NAMALWA (cell line): ENCODE measurements at regions not wholly inside any gene's neighbourhood (a gene's known extent, or its start where the extent isn't known, plus 50 kb on each side); places are given as distances from the start of the nearest gene placed in this dataset.
A peak's percentile ranks its signal among the peaks of the same experiment; 100 is the strongest.
"Not testable (repeated sequence)": the region's sequence is repeated elsewhere in the genome, so short reads cannot be mapped to it uniquely, and the experiment has no call there.

Experiments
- DNase-seq: peaks from one replicate; pipeline ENCODE4 v3.0.0-alpha.2; 2015; ENCODE audit warnings: low spot score

DNA sequence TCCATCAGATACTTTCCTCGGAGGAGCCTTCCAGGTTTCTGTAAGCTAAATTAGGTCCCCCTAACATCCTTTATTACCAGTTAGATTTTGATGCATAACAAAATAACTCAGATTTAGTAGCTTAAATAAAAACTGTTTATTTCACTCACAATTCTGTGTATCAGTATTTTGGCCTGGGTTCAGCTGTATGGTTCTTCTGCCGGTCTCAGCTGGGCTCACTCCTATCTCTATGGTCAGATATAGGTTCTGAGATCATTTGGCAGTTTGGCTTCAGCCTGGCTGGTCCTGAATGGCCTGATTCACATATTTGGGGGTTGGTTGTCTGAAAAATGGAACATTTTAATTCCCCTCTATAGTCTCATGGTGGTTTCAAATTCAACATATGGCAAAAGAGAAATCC, 1125.3 kb downstream of the TBL1XR1 start:
- DNase-seq = no peak

DNA sequence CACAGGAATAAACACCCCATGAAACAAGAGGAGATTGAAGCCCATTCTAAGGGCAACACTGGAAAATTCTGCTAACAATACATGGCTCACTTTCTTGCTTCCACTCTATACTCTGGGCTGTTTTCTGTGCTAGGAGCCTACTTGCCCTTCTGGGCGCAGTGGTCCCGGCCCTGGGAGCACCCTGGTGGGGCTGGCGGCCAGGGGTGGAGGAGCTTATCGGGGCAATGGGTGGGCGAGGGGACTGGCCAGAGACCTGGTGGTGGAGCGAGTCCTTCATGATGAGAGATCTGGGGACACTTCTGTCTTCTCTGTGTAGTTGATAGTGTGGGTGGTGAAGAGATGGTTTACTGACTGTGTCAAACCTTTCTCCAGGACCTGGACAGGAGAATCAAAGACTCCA, 1128.5 kb downstream of the TBL1XR1 start:
- no peak for DNase-seq

DNA sequence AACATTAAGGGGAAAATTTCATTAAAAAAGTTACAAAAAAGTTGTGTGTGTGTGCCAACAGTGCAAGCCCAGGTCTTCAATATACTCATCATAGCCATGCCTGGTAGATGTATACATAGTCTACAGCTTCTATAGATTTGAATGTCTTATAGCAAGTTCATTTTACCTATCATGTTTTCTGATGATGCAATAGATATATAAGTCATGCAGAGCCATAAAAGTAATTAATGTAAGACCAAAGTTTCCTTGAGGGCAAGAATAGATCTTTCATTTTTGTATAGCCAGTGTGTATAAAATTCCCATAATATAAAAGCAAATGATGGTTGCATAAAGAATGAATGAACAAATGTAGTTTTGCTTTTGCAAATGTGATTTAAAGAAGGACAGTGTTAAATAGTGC, 1138.4 kb downstream of the TBL1XR1 start:
- no peak for DNase-seq

DNA sequence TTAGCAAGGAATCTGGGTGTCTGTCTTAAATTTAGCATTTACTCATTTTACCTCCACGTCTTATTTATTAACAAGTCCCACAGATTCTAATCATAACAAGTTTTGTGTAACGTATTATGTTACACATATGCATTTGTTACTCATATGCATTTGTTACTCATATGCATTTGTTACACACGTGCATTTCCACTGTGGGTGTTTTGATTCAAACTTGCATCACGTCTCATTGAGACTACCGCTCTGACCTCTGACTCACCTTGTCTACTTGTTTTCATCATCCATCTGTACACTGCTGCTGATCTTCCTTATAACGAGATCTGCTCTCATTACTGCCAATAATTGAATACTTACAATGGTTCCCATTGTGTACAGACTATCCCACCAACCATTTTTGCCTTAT, 1141.4 kb downstream of the TBL1XR1 start:
- DNase-seq = no peak

DNA sequence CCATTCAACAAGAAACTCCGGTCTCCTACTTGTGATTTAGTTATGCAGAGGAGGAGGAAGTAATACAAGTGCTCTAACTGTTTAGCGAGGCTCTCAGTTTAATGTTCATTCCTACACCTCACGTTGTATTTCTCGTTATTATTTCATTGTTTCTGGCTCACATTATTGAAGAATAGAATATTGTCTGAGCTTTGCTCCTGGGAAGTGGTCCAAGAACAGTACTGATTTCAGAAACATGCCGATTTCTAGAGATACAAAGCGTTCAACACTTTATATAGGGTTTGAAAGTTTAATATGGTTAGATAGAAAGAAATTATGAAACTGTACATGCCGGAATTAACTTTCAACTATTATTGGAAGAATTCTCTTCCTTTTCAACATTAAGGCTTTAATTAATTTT, 1145.5 kb downstream of the TBL1XR1 start:
- DNase-seq = no peak

DNA sequence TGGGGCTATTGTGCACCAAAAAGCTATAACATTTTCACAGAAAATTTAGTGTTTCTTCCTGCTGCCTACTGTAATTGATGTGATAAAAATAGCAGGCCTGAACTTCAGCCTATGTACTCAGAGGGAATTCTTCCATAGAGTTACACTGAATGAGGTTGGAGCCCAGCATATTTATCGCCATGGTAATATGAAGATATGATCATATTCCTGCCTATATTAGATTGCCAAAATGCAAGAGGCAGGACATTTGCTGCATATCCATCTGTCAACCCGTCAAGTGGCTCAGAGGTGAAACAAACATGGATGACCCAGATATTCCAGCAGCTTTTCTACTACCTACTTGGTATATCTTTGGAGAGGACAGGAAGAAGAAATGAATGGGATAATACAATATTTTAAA, 1150.6 kb downstream of the TBL1XR1 start:
- no peak for DNase-seq

DNA sequence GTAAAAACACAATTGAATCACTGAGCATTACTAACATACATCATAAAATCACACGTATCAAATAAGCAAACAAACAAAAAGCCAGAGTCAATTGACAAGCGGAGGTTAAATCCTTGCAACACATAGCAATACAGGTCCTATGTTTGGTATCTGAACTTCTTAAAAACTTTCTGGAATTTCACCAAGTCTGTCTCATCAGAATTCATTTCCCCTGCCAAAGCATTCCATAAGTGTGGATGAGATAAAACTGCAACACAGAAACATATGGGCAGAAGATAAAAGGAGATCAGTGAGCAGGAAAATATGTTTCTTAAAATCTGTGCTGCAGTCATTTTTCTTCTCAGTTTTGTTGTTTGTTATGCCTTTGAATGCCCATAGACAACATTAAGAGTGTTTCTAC, 1155.5 kb downstream of the TBL1XR1 start:
- no peak for DNase-seq

DNA sequence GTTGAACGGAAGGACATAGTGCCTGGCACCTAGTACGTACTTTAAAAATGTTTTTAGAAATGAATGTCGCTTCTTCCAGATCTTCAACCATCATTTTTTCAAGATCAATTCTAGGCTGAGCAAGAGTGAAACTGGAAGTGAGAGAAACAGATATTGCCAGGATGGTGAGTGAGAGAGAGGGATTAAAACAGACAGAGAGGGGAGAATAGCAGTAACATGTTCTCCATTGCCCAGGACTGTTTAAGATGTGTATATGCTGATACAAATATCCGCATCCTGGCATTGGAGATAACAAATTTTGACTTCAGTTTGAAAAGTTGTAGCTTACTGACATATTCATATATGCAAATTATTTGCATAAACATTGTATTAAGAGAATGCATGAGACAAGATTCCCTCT, 1156.1 kb downstream of the TBL1XR1 start:
- DNase-seq = no peak

DNA sequence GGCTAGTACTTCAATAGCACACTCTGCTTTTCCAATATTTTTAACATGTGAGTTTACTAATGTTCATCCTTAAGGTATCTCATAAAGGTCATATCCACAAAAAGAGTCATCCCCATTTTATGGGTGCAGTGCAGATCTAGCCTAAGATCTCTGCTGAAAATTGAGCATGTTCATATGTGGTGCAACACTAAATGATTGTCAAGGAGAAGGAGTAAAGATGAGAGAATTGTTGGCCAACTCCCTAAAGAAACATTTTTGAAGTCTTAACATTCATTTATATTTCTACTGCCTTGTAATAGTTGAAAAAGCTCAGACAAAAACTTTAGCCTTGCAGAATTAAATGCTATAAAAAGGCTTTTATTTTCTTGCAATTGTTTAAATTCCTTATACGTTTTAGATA, 1159.6 kb downstream of the TBL1XR1 start:
- DNase-seq = no peak

DNA sequence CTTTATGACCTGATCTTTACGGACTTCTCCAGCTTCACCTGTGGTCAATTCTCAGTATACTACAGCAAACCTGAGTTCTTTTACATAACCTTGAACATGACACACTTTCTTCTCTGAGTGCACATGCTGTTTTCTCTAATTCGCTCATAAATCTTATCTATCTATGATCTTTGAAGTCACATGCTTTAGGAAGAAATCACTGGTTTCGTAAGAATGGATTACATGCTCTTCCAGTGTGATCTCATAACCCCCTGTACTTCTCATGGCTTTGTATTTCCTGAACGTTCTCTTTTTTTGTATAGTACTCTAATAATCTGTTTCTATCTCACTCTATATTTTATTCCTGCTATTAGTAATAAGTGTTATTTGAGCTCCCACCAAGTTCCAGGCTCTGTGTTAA, 1165.2 kb downstream of the TBL1XR1 start:
- no peak for DNase-seq

DNA sequence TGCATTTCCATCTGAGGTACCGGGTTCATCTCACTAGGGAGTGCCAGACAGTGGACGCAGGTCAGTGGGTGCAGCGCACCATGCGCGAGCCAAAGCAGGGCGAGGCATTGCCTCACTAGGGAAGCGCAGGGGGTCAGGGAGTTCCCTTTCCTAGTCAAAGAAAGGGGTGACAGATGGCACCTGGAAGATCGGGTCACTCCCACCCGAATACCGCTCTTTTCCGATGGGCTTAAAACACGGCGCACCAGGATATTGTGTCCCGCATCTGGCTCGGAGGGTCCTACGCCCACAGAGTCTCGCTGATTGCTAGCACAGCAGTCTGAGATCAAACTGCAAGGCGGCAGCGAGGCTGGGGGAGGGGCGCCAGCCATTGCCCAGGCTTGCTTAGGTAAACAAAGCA, 1157.1 kb downstream of the NAALADL2 start:
- DNase-seq = not testable (repeated sequence)

DNA sequence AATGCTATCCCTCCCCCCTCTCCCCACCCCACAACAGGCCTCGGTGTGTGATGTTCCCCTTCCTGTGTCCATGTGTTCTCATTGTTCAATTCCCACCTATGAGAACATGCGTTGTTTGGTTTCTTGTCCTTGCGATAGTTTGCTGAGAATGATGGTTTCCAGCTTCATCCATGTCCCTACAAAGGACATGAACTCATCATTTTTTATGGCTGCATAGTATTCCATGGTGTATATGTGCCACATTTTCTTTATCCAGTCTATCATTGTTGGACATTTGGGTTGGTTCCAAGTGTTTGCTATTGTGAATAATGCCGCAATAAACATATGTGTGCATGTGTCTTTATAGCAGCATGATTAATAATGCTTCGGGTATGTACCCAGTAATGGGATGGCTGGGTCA, 1156.1 kb downstream of the NAALADL2 start:
- DNase-seq = not testable (repeated sequence)

DNA sequence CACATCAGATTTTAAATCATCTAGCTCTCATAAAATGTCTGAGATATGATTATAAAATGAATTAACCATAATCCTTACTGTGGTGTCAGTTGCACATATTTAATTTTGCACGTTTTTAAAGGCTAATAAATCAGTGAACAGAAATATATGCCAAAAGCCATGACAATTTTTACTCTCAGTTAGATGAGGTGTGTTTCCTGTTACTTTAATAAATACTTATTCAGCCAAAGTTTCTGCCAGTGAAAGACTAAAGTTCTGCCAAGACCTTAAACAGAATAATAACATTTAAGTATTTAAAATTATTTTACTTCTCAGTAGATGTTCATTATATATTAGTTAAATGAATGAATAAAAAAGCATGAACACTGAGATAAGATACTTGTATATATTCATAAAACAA, 1150.1 kb downstream of the NAALADL2 start:
- no peak for DNase-seq

DNA sequence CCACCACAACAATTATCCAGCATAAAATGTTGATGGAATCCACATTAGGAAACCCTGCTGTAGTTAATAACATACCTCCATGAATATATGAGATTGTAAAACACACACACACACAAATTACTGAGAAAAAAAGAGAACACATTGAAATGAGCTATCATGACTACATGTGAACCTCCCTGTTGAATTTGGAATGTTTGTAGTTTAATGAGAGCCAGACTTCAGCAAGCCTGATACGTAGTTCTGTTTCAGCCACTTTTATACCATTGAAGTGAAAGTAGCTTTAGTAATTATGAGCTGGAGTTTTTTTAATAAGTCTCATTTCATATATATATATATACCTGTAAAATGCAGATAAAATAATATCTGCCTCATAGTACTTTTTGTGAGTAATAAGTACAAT, 1146.4 kb downstream of the NAALADL2 start:
- DNase-seq = no peak

DNA sequence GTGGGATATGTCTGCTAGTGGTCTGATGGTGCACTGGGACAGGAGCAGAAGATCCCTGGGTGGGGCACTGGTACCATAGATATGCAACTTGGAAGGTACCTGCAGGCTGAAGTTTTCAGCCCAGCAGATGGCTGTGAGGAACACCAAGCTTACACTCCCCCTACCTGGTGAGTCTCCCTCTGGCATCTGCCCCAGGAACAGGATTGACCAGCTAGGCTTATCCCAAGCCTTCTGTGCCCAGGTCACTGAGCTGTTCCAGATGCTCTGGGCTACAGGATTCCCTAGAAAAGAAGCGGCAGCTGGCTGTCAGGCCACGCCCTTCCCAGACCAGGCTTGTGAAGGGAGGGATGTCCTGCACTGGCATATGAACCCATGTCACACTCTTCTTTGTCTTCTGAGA, 1130.0 kb downstream of the NAALADL2 start:
- DNase-seq = no peak

DNA sequence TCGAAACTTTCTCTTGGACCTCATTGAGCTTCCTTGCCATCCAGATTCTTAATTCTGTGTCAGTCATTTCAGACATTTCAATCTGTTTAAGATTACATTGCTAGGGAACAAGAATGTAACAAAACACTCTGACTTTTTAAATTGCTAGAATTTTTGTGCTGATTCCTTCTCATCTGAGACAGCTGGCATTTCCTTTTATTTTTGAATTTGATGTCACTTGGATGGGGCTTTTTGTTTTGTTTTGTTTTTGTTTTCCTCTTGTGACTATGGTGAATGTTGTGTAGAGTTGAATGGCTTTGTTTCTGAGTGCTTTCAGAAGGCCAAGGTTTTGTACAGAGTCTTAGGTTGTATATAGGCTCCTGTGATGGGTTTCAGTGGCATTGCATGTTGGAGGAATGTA, 1129.3 kb downstream of the NAALADL2 start:
- DNase-seq = no peak

DNA sequence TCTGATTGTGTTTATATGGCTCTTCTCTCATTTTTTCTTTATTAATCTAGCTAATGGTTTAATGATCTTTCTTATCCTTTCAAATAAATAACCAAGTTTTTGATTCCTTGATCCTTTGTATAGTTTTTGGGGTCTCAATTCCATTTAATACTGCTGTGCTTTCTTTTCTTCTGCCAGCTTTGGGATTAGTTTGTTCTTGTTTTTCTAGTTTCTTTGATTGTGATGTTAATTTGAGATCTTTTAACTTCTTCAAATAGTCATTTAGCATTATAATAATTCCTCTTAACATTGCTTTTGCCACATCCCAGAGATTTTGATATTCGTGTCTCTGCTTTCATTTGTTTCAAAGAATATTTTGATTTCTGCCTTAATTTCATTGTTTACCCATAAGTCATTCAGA, 1126.6 kb downstream of the NAALADL2 start:
- DNase-seq = no peak

DNA sequence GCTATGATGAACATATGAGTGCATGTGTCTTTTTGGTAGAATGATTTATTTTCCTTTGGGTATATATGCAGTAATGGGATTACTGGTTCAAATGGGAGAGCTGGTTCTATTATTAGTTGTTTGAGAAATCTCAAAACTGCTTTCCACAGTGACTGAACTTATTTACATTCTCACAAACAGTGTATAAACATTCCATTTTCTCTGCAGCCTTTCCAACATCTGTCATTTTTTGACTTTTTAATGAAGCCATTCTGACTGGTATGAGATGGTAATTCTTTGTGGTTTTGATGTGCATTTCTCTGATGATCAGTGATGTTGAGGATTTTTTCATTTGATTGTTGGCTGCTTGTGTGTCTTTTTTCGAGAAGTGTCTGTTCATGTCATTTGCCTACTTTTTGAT, 1124.2 kb downstream of the NAALADL2 start:
- DNase-seq = no peak

DNA sequence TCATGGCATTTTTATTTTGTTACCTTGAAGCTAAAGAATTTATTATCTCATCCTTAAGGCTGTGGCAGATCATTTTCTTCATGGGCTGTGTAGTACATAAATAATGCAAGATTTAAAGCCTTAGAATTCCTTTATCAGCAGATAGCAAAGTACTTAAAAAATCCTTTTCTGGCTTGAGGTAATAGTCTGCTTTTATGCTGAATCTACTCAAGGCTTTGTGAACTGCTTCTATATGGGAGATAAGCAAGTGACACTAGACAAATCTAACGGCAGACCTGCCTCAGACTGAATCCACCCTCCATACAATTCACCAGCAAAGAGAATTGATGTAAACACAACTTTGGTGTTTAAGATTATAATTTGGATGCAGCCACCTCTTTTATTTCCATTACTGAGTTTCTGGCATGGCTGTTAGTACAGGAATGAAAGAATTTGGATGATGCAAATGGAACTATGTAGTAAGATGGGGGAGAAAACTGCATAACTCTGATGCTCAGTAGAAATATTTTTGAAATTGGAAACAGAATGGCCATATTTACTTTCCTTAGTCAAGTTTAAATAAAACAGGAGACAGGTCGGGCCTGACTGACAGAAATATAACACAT, 1121.5 kb downstream of the NAALADL2 start:
- DNase-seq = no peak

DNA sequence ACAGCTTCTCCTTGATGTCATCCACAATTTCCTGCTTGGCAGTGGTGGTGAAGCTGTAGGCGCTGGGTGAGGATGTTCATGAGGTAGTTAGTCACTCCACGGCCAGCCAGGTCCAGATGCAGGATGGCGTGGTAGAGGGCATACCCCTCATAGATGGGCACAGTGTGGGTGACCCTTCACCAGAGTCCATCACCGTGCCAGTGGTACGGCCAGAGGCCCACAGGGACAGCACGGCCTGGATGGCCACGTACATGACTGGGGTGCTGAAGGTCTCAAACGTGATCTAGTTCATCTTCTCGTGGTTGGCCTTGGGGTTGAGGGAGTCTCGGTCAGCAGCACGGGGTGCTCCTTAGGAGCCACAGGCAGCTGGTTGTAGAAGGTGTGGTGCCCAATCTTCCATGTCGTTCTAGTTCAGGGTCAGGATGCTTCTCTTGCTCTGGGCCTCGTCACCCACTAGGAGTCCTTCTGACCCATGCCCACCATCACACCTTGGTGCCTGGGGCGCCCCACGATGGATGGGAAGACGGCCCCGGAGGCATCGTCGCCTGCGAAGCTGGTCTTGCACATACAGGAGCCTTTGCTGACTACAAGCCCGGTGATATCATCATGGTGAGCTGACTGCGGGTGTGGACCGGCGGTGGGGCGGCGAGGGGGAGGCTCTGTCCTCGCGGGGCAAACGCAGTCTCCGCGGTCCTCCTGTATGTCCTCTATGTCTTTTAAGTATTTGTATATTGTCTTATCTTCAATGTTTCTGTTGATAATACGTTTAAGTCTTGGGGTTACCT, 1119.0 kb downstream of the NAALADL2 start:
- no peak for DNase-seq

DNA sequence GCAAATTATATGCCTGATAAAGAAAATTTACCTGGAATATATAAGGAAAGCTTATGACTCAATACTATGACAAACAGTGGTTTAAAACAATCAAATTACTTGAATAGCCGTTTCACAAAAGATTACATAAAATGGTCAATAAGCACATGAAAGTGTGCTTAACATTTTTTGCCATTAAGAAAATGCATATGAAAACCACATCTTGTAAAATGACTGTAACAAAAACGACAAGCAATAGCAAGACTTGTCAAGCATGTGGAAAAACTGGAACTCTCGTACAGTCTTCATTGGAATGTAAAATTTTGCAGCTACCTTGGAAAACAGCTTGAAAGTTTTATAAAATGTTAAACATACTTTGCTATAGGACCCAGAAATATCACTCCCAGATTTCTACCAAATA, 1110.3 kb downstream of the NAALADL2 start:
- no peak for DNase-seq

DNA sequence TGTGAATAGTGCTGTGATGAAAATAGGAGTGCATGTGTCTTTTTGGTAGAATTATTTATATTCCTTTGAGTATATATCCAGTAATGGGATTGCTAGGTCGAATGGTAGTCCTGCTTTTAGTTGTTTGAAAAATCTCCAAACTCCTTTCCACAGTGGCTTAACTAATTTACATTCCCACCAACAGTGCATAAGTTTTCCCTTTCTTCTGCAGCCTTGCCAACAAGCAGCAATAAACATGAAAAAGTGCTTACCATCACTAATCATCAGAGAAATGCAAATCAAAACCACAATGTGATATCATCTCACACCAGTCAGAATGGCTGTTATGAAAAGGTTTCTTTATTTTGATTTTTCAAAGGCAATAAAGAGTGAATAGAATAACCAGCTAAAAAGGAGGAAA, 1105.9 kb downstream of the NAALADL2 start:
- DNase-seq = no peak

DNA sequence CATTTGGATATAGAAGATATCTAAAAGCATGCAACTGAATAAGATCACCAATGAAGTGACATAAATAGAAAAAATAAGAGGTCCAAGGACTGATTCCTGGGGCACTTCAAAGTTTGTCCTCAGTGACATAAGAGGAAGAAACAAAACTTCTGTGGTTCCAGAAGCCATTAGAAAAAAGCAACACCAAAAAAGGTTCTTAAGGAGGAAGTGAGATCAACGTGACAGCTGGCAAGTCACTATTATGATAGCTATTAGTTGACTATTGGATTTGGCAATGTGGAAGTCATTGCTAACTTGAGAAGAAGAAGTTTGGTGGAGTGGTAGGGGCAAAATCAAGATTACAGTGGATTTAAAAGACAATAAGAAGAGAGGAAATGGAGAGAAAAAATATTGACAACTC, 1098.3 kb downstream of the NAALADL2 start:
- DNase-seq = peak; percentile 17

DNA sequence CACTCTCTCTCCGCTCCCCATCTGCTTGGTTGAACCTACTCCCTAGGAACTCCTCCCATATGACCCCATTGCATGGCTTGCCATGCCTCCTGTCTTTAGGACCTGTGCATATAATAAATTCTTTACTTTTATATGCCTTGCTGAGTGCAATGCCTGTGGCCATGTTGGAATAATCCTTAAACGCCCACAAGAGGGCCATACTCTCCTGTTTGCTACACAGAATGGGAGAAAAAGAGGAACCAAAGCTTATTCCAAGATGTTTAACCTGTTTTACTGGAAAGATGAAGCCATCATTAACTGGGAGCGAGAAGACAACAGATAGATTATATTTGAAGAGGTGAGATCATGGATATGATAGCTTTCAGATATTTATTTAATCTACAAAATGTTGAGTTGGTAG, 1097.8 kb downstream of the NAALADL2 start:
- DNase-seq = peak; percentile 24
